K562 (cell line): ENCODE measurements at regions not wholly inside any gene's neighbourhood (a gene's known extent, or its start where the extent isn't known, plus 50 kb on each side); places are given as distances from the start of the nearest gene placed in this dataset.

Experiments used
- C11orf30 ChIP-seq: fragments of 450-650 bp; IDR thresholded peaks from 2 replicates; pipeline ENCODE4 v1.6.1; 2016; ENCODE audit warnings: low read depth, mild to moderate bottlenecking
- ELF4 ChIP-seq: fragments of 450-650 bp; formaldehyde crosslinking; IDR thresholded peaks from 2 replicates; pipeline ENCODE4 v1.4.0; 2022; ENCODE audit warnings: missing genetic modification characterization
- FOXA3 ChIP-seq, 2 experiments: fragments of 450-650 bp in 1 of 2; sonication (generic) in 1 of 2; formaldehyde crosslinking; IDR thresholded peaks in 1 of 2; conservative IDR thresholded peaks in 1 of 2; 2 replicates each; pipeline versions ENCODE4 v1.4.0 to v1.8.0; 2020 to 2022; ENCODE audit warnings: mild to moderate bottlenecking in 2 of 2, missing genetic modification reagents in 1 of 2
- GTF2F1 ChIP-seq: IDR thresholded peaks from 2 replicates; pipeline ENCODE4 v1.6.1; 2011; ENCODE audit warnings: low read depth, low read length, improper control_type of control experiment
- L3MBTL2 ChIP-seq: fragments of 450-650 bp; IDR thresholded peaks from 2 replicates; pipeline ENCODE4 v1.6.1; 2016; ENCODE audit warnings: mild to moderate bottlenecking, moderate library complexity
- SIN3B ChIP-seq: fragments of 450-650 bp; IDR thresholded peaks from 2 replicates; pipeline ENCODE4 v1.6.1; 2017; ENCODE audit warnings: low read depth, mild to moderate bottlenecking, moderate library complexity
- YY1 ChIP-seq, 3 experiments: IDR thresholded peaks; 2 replicates each; pipeline ENCODE4 v1.6.1; 2011; ENCODE audit warnings: low read length in 2 of 3, mild to moderate bottlenecking in 2 of 3, moderate library complexity in 2 of 3, borderline replicate concordance in 1 of 3, control low read depth in 1 of 3, low read depth in 1 of 3; ENCODE audit not compliant: insufficient read depth in 3 of 3, insufficient replicate concordance in 2 of 3, control insufficient read depth in 1 of 3, insufficient read length in 1 of 3; ENCODE audit errors: extremely low read depth in 1 of 3
- ZNF347 ChIP-seq: fragments of 450-650 bp; formaldehyde crosslinking; IDR thresholded peaks from 2 replicates; pipeline ENCODE4 v1.4.0; 2020; ENCODE audit warnings: low read depth, mild to moderate bottlenecking, moderate library complexity
- TF ChIP-seq, protein P1 (sequence below): fragments of 450-650 bp; IDR thresholded peaks from one replicate; pipeline ENCODE4 v1.6.1; 2018; ENCODE audit warnings: mild to moderate bottlenecking, moderate library complexity; ENCODE audit not compliant: partially characterized antibody

DNA sequence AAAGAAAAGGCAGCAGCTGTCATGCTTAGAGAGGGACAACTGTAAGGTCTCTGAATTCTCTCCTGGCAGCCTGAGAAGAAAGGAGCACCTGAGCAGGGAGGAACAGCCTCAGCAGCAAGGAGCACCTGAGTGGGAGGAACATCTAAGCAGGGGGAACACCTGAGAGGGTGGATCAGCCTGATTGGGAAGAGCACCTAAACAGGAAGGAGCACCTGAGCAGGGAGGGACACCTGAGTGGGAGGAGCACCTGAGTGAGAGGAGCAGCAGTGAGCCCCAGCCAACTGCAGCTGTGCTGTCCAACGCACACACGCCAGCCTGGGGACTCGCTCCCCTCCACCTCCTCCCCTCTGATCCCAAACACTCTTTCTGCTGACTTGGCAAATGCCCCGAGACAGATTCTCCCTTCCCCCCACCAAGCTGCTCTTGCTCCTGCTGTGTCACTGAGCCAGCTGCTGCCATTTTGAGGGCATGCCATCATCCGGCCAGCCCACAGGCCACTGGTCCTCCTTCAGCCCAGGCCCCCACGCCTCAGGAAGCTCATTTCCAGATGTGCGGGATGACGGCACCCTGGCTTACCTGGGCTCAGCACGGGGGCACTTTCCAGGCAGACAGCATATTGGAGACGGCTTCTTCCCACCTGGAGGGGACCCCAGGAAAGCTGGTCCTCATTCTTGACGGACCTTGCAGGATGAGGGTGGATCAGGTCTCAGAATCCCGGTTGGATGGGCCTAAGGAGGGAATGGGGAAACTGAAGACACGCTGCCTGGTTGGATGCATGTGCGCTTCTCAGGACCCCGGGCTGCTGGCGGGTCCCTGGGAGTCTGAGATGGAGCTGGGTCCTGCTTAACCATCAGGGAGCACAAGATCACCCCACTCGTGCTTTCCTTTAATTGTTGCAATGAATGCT lies 57.7 kb upstream of the RBFOX3 start (continued):
- no peak for TF ChIP-seq GTF2F1
- peak; percentile 80 for TF ChIP-seq C11orf30
- TF ChIP-seq L3MBTL2: no peak
- no peak for TF ChIP-seq YY1 (IDR thresholded peaks at IDR 0.05; ENCODE audit: borderline replicate concordance in 1 of 3, control insufficient read depth in 1 of 3, extremely low read depth in 1 of 3, insufficient read depth in 3 of 3, insufficient read length in 1 of 3, insufficient replicate concordance in 2 of 3, low read depth in 1 of 3, low read length in 2 of 3)
- no peak for TF ChIP-seq ELF4
- no peak for TF ChIP-seq ZNF347 (CRISPR knock-in tag)
- no peak for TF ChIP-seq SIN3B
- no peak for TF ChIP-seq FOXA3 (CRISPR knock-in tag; conservative IDR thresholded peaks at IDR 0.05 in 1 of 2, IDR thresholded peaks at IDR 0.05 in 1 of 2)
- TF ChIP-seq, protein P1, sequence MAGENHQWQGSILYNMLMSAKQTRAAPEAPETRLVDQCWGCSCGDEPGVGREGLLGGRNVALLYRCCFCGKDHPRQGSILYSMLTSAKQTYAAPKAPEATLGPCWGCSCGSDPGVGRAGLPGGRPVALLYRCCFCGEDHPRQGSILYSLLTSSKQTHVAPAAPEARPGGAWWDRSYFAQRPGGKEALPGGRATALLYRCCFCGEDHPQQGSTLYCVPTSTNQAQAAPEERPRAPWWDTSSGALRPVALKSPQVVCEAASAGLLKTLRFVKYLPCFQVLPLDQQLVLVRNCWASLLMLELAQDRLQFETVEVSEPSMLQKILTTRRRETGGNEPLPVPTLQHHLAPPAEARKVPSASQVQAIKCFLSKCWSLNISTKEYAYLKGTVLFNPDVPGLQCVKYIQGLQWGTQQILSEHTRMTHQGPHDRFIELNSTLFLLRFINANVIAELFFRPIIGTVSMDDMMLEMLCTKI: no peak
- TF ChIP-seq, all 486 proteins: peak for 5
